ENCODE measurements at regions not wholly inside any gene's neighbourhood (a gene's known extent, or its start where the extent isn't known, plus 50 kb on each side); places are given as distances from the start of the nearest gene placed in this dataset.

DNA sequence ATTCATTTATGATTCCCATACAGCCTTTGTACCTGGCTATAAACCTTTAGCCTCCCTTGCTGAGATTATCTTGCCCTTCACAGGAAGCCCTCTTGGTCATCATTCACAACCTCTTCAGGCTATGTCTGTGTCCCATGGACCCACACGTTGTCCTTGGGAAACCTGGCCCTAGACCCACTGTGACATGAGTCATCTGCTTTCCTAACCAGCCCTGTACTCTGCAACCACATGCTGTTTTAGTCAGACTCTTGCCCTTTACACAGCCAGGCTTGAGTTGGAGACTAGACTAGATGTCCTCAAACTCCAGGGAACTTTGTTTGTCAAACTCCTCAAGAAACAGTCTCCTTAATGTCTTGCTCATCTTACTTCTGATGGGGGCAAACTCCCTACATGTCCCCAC is 229.3 kb upstream of the ZSWIM2 start:
- TF ChIP-seq, protein P1, sequence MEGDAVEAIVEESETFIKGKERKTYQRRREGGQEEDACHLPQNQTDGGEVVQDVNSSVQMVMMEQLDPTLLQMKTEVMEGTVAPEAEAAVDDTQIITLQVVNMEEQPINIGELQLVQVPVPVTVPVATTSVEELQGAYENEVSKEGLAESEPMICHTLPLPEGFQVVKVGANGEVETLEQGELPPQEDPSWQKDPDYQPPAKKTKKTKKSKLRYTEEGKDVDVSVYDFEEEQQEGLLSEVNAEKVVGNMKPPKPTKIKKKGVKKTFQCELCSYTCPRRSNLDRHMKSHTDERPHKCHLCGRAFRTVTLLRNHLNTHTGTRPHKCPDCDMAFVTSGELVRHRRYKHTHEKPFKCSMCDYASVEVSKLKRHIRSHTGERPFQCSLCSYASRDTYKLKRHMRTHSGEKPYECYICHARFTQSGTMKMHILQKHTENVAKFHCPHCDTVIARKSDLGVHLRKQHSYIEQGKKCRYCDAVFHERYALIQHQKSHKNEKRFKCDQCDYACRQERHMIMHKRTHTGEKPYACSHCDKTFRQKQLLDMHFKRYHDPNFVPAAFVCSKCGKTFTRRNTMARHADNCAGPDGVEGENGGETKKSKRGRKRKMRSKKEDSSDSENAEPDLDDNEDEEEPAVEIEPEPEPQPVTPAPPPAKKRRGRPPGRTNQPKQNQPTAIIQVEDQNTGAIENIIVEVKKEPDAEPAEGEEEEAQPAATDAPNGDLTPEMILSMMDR (IDR thresholded peaks at IDR 0.05) = no peak
- no peak for TF ChIP-seq POLR2A (IDR thresholded peaks at IDR 0.05)

All from body of pancreas (tissue), 4 donors.